Cardiac septum (tissue), 1 donor: ENCODE measurements at regions not wholly inside any gene's neighbourhood (a gene's known extent, or its start where the extent isn't known, plus 50 kb on each side); places are given as distances from the start of the nearest gene placed in this dataset.
"Not testable (repeated sequence)": the region's sequence is repeated elsewhere in the genome, so short reads cannot be mapped to it uniquely, and the experiment has no call there.

Experiments
- DNase-seq: peaks from one replicate; pipeline ENCODE4 v3.0.0-alpha.2; 2020; ENCODE audit warnings: low spot score
- intact Hi-C: fragments of 100-400 bp; cut with DNase I; formaldehyde crosslinking; loops from one replicate; pipeline ENCODE4 v1.14.0; 2022
- donor health status: DM: no; HTN: no; CAD: no.

GRCh38 chr12:89167986-89168385 lies 184.3 kb downstream of the DUSP6 start:
- intact Hi-C loops = no loop called here

GRCh38 chr12:89166525-89166934 lies 185.8 kb downstream of the DUSP6 start:
- intact Hi-C loops = no loop called here
- no peak for DNase-seq

More at GRCh38 chr12:89167986-89168385, 184.3 kb downstream of the DUSP6 start:
- DNase-seq = no peak

GRCh38 chr12:89166121-89166520 lies 186.2 kb downstream of the DUSP6 start:
- no peak for DNase-seq
- intact Hi-C loops = no loop called here

GRCh38 chr12:89165703-89166102 lies 186.6 kb downstream of the DUSP6 start:
- DNase-seq = no peak
- intact Hi-C loops = no loop called here

GRCh38 chr12:89163918-89164317 lies 188.4 kb downstream of the DUSP6 start:
- no peak for DNase-seq
- intact Hi-C loops = no loop called here

- peak; percentile 77 for DNase-seq
- intact Hi-C loops = loop anchor here (1.0 kb wide), 1 partner anchor 190 kb away; the partner anchor contains the start of gene DUSP6
Observed at GRCh38 chr12:89162589-89163261, 189.6 kb downstream of the DUSP6 start.

- intact Hi-C loops = no loop called here
- DNase-seq = no peak
Observed at GRCh38 chr12:89161557-89161956, 190.7 kb downstream of the DUSP6 start.

- intact Hi-C loops = no loop called here
- DNase-seq = no peak
Observed at GRCh38 chr12:89160716-89161123, 191.6 kb downstream of the DUSP6 start.

GRCh38 chr12:89157413-89157812 lies 194.9 kb downstream of the DUSP6 start:
- no peak for DNase-seq
- intact Hi-C loops = no loop called here

- no peak for DNase-seq
- intact Hi-C loops = no loop called here
Observed at GRCh38 chr12:89156862-89157262, 195.4 kb downstream of the DUSP6 start.

- intact Hi-C loops = no loop called here
Observed at GRCh38 chr12:89156340-89156739, 196.0 kb downstream of the DUSP6 start.

GRCh38 chr12:89155826-89156225 lies 196.5 kb downstream of the DUSP6 start:
- no peak for DNase-seq
- intact Hi-C loops = no loop called here

More at GRCh38 chr12:89156340-89156739, 196.0 kb downstream of the DUSP6 start:
- DNase-seq = no peak

- intact Hi-C loops = no loop called here
- no peak for DNase-seq
Observed at GRCh38 chr12:89154743-89155499, 197.4 kb downstream of the DUSP6 start.

GRCh38 chr12:89153341-89153740 lies 199.0 kb downstream of the DUSP6 start:
- intact Hi-C loops = no loop called here
- no peak for DNase-seq

GRCh38 chr12:89151536-89151935 lies 200.8 kb downstream of the DUSP6 start:
- DNase-seq = no peak
- intact Hi-C loops = no loop called here

GRCh38 chr12:89150789-89151188 lies 201.5 kb downstream of the DUSP6 start:
- intact Hi-C loops, DNase-seq: not testable (repeated sequence)

GRCh38 chr12:89140602-89141238 lies 211.6 kb downstream of the DUSP6 start:
- intact Hi-C loops = no loop called here
- DNase-seq = peak; percentile 77

GRCh38 chr12:89140141-89140540 lies 212.2 kb downstream of the DUSP6 start:
- no peak for DNase-seq
- intact Hi-C loops = no loop called here

GRCh38 chr12:89139390-89139789 lies 212.9 kb downstream of the DUSP6 start:
- no peak for DNase-seq
- intact Hi-C loops = no loop called here

GRCh38 chr12:89138048-89138852 lies 214.1 kb downstream of the DUSP6 start:
- DNase-seq = no peak
- intact Hi-C loops = no loop called here
